Transverse colon (tissue), 3 donors: ENCODE measurements at regions not wholly inside any gene's neighbourhood (a gene's known extent, or its start where the extent isn't known, plus 50 kb on each side); places are given as distances from the start of the nearest gene placed in this dataset.

ENCODE experiments used
- CTCF ChIP-seq, 5 experiments: fragments of 200-600 bp in 3 of 5; fragments of 450-650 bp in 2 of 5; sonication (generic) in 3 of 5; IDR thresholded peaks; 1 replicate in 2 of 5; 2 replicates in 3 of 5; pipeline ENCODE4 v1.5.1; 2016 to 2017; ENCODE audit warnings: antibody characterized with exemption in 5 of 5, inconsistent platforms in 3 of 5, mild to moderate bottlenecking in 2 of 5, moderate library complexity in 1 of 5
- EP300 ChIP-seq: sonication (generic); formaldehyde crosslinking; IDR thresholded peaks from one replicate; pipeline ENCODE4 v1.6.1; 2017; ENCODE audit warnings: antibody characterized with exemption, low read depth

- TF ChIP-seq CTCF (IDR thresholded peaks at IDR 0.05), result no peak
- TF ChIP-seq EP300, result no peak
These were observed 365.6 kb upstream of the EDA2R start for GRCh38 chrX:67004451-67004850.
